RCC 7860 (cell line): ENCODE measurements at regions not wholly inside any gene's neighbourhood (a gene's known extent, or its start where the extent isn't known, plus 50 kb on each side); places are given as distances from the start of the nearest gene placed in this dataset.

Experiments used
- DNase-seq: peaks from one replicate; pipeline ENCODE4 v3.0.0-alpha.2; 2015; ENCODE audit warnings: low spot score
- FAIRE-seq: peaks from 2 replicates; lab custom pipeline; 2012; peaks lifted over from hg19 to GRCh38; lab: Jason Lieb, UNC

GRCh38 chr7:113715981-113716856 is 202.6 kb downstream of the PPP1R3A start:
- no peak for FAIRE-seq

GRCh38 chr7:113715262-113715661 is 203.5 kb downstream of the PPP1R3A start:
- DNase-seq (no peak), FAIRE-seq (no peak)

More at GRCh38 chr7:113715981-113716856, 202.6 kb downstream of the PPP1R3A start:
- no peak for DNase-seq

GRCh38 chr7:113710310-113711096 is 208.3 kb downstream of the PPP1R3A start:
- DNase-seq: peak; percentile 68
- peak; percentile 82 for FAIRE-seq

- DNase-seq: no peak
- FAIRE-seq: no peak
These were observed 213.4 kb downstream of the PPP1R3A start for GRCh38 chr7:113705439-113705838.

GRCh38 chr7:113698556-113699220 is 220.1 kb downstream of the PPP1R3A start:
- FAIRE-seq (peak; percentile 84), DNase-seq (peak; percentile 13)

GRCh38 chr7:113694149-113694548 is 224.7 kb downstream of the PPP1R3A start:
- FAIRE-seq (no peak), DNase-seq (no peak)

GRCh38 chr7:113684165-113684564 is 234.6 kb downstream of the PPP1R3A start:
- FAIRE-seq: no peak

GRCh38 chr7:113677811-113678210 is 241.0 kb downstream of the PPP1R3A start:
- no peak for FAIRE-seq

More at GRCh38 chr7:113684165-113684564, 234.6 kb downstream of the PPP1R3A start:
- no peak for DNase-seq

GRCh38 chr7:113664867-113665266 is 253.9 kb downstream of the PPP1R3A start:
- DNase-seq: no peak
- FAIRE-seq: no peak

More at GRCh38 chr7:113677811-113678210, 241.0 kb downstream of the PPP1R3A start:
- DNase-seq: no peak

GRCh38 chr7:113659416-113659815 is 259.4 kb downstream of the PPP1R3A start:
- FAIRE-seq: no peak
- no peak for DNase-seq

- FAIRE-seq (no peak), DNase-seq (no peak)
These were observed 261.2 kb downstream of the PPP1R3A start for GRCh38 chr7:113657603-113658002.

GRCh38 chr7:113652501-113652900 is 266.3 kb downstream of the PPP1R3A start:
- no peak for FAIRE-seq
- DNase-seq: no peak

- DNase-seq (no peak), FAIRE-seq (no peak)
These were observed 269.3 kb downstream of the PPP1R3A start for GRCh38 chr7:113649556-113649955.

- DNase-seq: no peak
- FAIRE-seq: no peak
These were observed 279.6 kb downstream of the PPP1R3A start for GRCh38 chr7:113639221-113639620.

- DNase-seq (no peak), FAIRE-seq (no peak)
These were observed 281.9 kb downstream of the PPP1R3A start for GRCh38 chr7:113636727-113637421.

GRCh38 chr7:113635492-113635891 is 283.3 kb downstream of the PPP1R3A start:
- no peak for FAIRE-seq
- DNase-seq: no peak

GRCh38 chr7:113633073-113633472 is 285.7 kb downstream of the PPP1R3A start:
- FAIRE-seq (no peak), DNase-seq (no peak)

GRCh38 chr7:113628948-113629847 is 289.6 kb downstream of the PPP1R3A start:
- DNase-seq: peak; percentile 67
- peak; percentile 77 for FAIRE-seq

- FAIRE-seq (no peak), DNase-seq (no peak)
These were observed 293.2 kb downstream of the PPP1R3A start for GRCh38 chr7:113625494-113626102.
